HepG2 (cell line): ENCODE measurements at regions not wholly inside any gene's neighbourhood (a gene's known extent, or its start where the extent isn't known, plus 50 kb on each side); places are given as distances from the start of the nearest gene placed in this dataset.

ENCODE experiments used
- ATAC-seq: fragments of 200-7000 bp; cut with Tn5 transposase; 3 replicates; pipeline ENCODE4 v1.9.1; 2020; ENCODE audit warnings: mild to moderate bottlenecking, moderate library complexity
- BruUV-seq: library from RNA; stranded (reverse); fragments of 400-500 nt; replicated peaks from 2 replicates; lab custom pipeline; 2021; lab: Mats Ljungman, UMichigan
- CTCF ChIA-PET: fragments of 300-600 bp; formaldehyde crosslinking; extraction: SDS; loops from one replicate; lab custom pipeline; 2021; ENCODE audit warnings: low total read pairs, inconsistent platforms, low intra/inter-chr PET ratio; lab: Yijun Ruan, JAX
- POLR2A ChIA-PET: fragments of 350-600 bp; sonication (Branson Sonifier 250); formaldehyde crosslinking; loops from one replicate; lab custom pipeline; 2020; ENCODE audit warnings: antibody characterized with exemption, inconsistent platforms; lab: Yijun Ruan, JAX
- DNase-seq: peaks from one replicate; pipeline ENCODE4 v3.0.0-alpha.2; 2015; ENCODE audit warnings: low spot score
- FAIRE-seq: peaks from 3 replicates; lab custom pipeline; 2011; peaks lifted over from hg19 to GRCh38; lab: Jason Lieb, UNC
- H2AFZ ChIP-seq: one replicate; pipeline ENCODE4 v1.6.1; 2011; ENCODE audit warnings: low read length, inconsistent platforms
- H3K27ac ChIP-seq: fragments of 300-600 bp; 3 replicates; pipeline ENCODE4 v1.8.0; 2011; ENCODE audit warnings: mixed run types, mild to moderate bottlenecking, mixed read lengths, low read length, inconsistent platforms; ENCODE audit not compliant: insufficient read depth; ENCODE audit errors: extremely low read length
- H3K27me3 ChIP-seq, 2 experiments: fragments of 200-600 bp in 1 of 2; 2 replicates in 1 of 2; 3 replicates in 1 of 2; pipeline versions ENCODE4 v1.6.0 to v1.8.0; 2011; ENCODE audit warnings: low read length in 2 of 2, mild to moderate bottlenecking in 2 of 2, moderate library complexity in 2 of 2, inconsistent platforms in 1 of 2; ENCODE audit not compliant: insufficient read depth in 2 of 2, control insufficient read depth in 1 of 2
- H3K36me3 ChIP-seq, 2 experiments: fragments of 200-600 bp in 1 of 2; replicated peaks in 1 of 2; 2 replicates in 1 of 2; 3 replicates in 1 of 2; pipeline versions ENCODE4 v1.5.1 to v1.8.0; 2011; ENCODE audit warnings: low read length in 2 of 2, inconsistent platforms in 1 of 2; ENCODE audit not compliant: insufficient read depth in 2 of 2, control insufficient read depth in 1 of 2
- H3K4me1 ChIP-seq: 2 replicates; pipeline ENCODE4 v1.5.1; 2012; ENCODE audit warnings: low read length, inconsistent platforms; ENCODE audit not compliant: insufficient read depth
- H3K4me2 ChIP-seq: 2 replicates; pipeline ENCODE4 v1.6.0; 2011; ENCODE audit warnings: low read depth, low read length, inconsistent platforms
- H3K4me3 ChIP-seq, 3 experiments: fragments of 200-600 bp in 1 of 3; sonication (generic), shearing (Covaris generic) in 1 of 3; replicated peaks in 1 of 3; 2 replicates each; pipeline ENCODE4 v1.5.1; 2011 to 2016; ENCODE audit warnings: low read length in 3 of 3, inconsistent platforms in 2 of 3, low read depth in 2 of 3, mild to moderate bottlenecking in 2 of 3, control low read depth in 1 of 3, mixed read lengths in 1 of 3; ENCODE audit not compliant: insufficient read depth in 1 of 3
- H3K79me2 ChIP-seq: one replicate; pipeline ENCODE4 v1.6.1; 2011; ENCODE audit warnings: low read length, inconsistent platforms; ENCODE audit not compliant: insufficient read depth
- H3K9ac ChIP-seq: 2 replicates; pipeline ENCODE4 v1.6.0; 2011; ENCODE audit warnings: mild to moderate bottlenecking, low read depth, low read length, inconsistent platforms; ENCODE audit not compliant: insufficient read depth
- H3K9me3 ChIP-seq: 2 replicates; pipeline ENCODE4 v1.5.1; 2012; ENCODE audit warnings: mild to moderate bottlenecking, low read length
- H4K20me1 ChIP-seq: 2 replicates; pipeline ENCODE4 v1.6.0; 2011; ENCODE audit warnings: inconsistent platforms, mild to moderate bottlenecking, low read length, moderate library complexity; ENCODE audit not compliant: insufficient read depth
- ATAD3A ChIP-seq: sonication (generic); formaldehyde crosslinking; IDR thresholded peaks from 2 replicates; pipeline ENCODE4 v1.4.0; 2020; ENCODE audit warnings: missing genetic modification reagents
- CHD2 ChIP-seq: IDR thresholded peaks from 2 replicates; pipeline ENCODE4 v1.6.1; 2011; ENCODE audit warnings: low read depth, low read length, improper control_type of control experiment
- FOXM1 ChIP-seq: sonication (generic); formaldehyde crosslinking; IDR thresholded peaks from 2 replicates; pipeline ENCODE4 v1.5.0; 2020; ENCODE audit warnings: missing genetic modification reagents
- PAF1 ChIP-seq: IDR thresholded peaks from 2 replicates; pipeline ENCODE4 v1.6.1; 2016; ENCODE audit warnings: missing genetic modification reagents, missing compliant biosample characterization
- RORA ChIP-seq: sonication (generic); formaldehyde crosslinking; IDR thresholded peaks from 2 replicates; pipeline ENCODE4 v1.5.0; 2020; ENCODE audit warnings: mild to moderate bottlenecking, missing genetic modification reagents, moderate library complexity
- STAG1 ChIP-seq: sonication (generic); formaldehyde crosslinking; IDR thresholded peaks from 2 replicates; pipeline ENCODE4 v1.4.0; 2020; ENCODE audit warnings: missing genetic modification reagents
- ZBTB1 ChIP-seq: sonication (generic); formaldehyde crosslinking; IDR thresholded peaks from 2 replicates; pipeline ENCODE4 v1.4.0; 2020; ENCODE audit warnings: missing genetic modification reagents, borderline replicate concordance
- ZNF543 ChIP-seq: sonication (generic); formaldehyde crosslinking; IDR thresholded peaks from 2 replicates; pipeline ENCODE4 v1.4.0; 2020; ENCODE audit warnings: mild to moderate bottlenecking, missing genetic modification reagents
- ZSCAN22 ChIP-seq: sonication (generic); formaldehyde crosslinking; IDR thresholded peaks from 2 replicates; pipeline ENCODE4 v1.4.0; 2020; ENCODE audit warnings: mild to moderate bottlenecking, missing genetic modification reagents
- WGBS: methylation state at CpG from one replicate; pipeline ENCODE4 v1.1.6; 2017; ENCODE audit warnings: low lambda C conversion rate; 5-methylcytosine and 5-hydroxymethylcytosine counted together
- in situ Hi-C: cut with HindIII; loops from 2 replicates; pipeline ENCODE4 v1.10.0; 2017; ENCODE audit warnings: low pct_unique_long_range_greater_than_20kb; ENCODE audit not compliant: extremely low pct_ligation_motif_present
- intact Hi-C: fragments of 100-400 bp; cut with micrococcal nuclease; formaldehyde crosslinking; loops from one replicate; pipeline ENCODE4 v1.10.0; 2022; ENCODE audit not compliant: unreplicated experiment
- TF ChIP-seq, protein P1 (sequence below): conservative IDR thresholded peaks from 2 replicates; pipeline ENCODE4 v1.6.1; 2018; ENCODE audit warnings: missing genetic modification reagents
- TF ChIP-seq, protein P2 (sequence below): sonication (generic); formaldehyde crosslinking; IDR thresholded peaks from 2 replicates; pipeline ENCODE4 v1.4.0; 2020; ENCODE audit warnings: missing genetic modification reagents

DNA sequence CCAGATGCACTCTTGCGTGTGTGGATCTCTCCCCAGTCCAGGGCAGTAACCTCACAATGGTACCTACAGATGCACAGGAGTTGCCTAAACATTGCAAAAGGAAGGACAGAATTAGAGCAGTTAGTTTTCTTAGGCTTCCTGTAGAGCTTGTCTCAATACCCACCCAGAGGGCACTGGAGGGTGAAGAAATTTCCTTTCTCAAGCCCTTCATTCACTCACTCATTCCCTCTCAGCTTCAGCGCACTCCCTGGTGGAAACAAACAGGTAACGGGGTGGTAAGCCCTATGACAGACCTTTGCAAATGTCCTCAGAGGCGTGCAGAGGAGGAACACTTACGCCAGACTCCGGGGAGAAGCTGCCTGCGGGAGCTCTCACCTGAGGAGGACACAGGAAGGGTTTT is 267.4 kb upstream of the HES1 start:
- no peak overlapping the region for H2AFZ ChIP-seq
- no peak for DNase-seq
- no TSS peak for BruUV-seq
- no peak overlapping the region for H3K27ac ChIP-seq
- no peak overlapping the region for H3K9ac ChIP-seq
- intact Hi-C loops (no loop called here), in situ Hi-C loops (no loop called here)
- H3K9me3 ChIP-seq = no peaks in the 10 kb centered on the region
- H3K79me2 ChIP-seq = no peaks in the 10 kb centered on the region
- no peak for ATAC-seq
- WGBS = 49% methylated on average over 7 of the region's 7 CpGs
- H3K36me3 ChIP-seq = no peaks in the 10 kb centered on the region
- POLR2A ChIA-PET = no interaction called here
- H3K4me1 ChIP-seq = peaks cover 17% of the 10 kb centered on the region
- TF ChIP-seq RORA (CRISPR knock-in tag) (no peak), ATAD3A (CRISPR knock-in tag) (no peak), ZSCAN22 (CRISPR knock-in tag) (no peak), STAG1 (no peak), FOXM1 (no peak), PAF1 (CRISPR knock-in tag) (no peak), ZBTB1 (CRISPR knock-in tag) (no peak), CHD2 (no peak), ZNF543 (CRISPR knock-in tag) (no peak)
- TF ChIP-seq, protein P1, sequence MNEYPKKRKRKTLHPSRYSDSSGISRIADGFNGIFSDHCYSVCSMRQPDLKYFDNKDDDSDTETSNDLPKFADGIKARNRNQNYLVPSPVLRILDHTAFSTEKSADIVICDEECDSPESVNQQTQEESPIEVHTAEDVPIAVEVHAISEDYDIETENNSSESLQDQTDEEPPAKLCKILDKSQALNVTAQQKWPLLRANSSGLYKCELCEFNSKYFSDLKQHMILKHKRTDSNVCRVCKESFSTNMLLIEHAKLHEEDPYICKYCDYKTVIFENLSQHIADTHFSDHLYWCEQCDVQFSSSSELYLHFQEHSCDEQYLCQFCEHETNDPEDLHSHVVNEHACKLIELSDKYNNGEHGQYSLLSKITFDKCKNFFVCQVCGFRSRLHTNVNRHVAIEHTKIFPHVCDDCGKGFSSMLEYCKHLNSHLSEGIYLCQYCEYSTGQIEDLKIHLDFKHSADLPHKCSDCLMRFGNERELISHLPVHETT (CRISPR knock-in tag) = no peak
- TF ChIP-seq, protein P2, sequence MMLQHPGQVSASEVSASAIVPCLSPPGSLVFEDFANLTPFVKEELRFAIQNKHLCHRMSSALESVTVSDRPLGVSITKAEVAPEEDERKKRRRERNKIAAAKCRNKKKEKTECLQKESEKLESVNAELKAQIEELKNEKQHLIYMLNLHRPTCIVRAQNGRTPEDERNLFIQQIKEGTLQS = no peak
- TF ChIP-seq, all 625 proteins: peak for 0
- FAIRE-seq = no peak
- Histone ChIP-seq H4K20me1 (no peaks in the 10 kb centered on the region), H3K4me3 (no peak overlapping the region), H3K27me3 (peaks cover 0 to 4% of the 10 kb centered on the region in 2 experiments; a peak in 2 of 5 replicates), H3K4me2 (no peak overlapping the region)
- CTCF ChIA-PET = no interaction called here
